ENCODE measurements at regions not wholly inside any gene's neighbourhood (a gene's known extent, or its start where the extent isn't known, plus 50 kb on each side); places are given as distances from the start of the nearest gene placed in this dataset.

DNA sequence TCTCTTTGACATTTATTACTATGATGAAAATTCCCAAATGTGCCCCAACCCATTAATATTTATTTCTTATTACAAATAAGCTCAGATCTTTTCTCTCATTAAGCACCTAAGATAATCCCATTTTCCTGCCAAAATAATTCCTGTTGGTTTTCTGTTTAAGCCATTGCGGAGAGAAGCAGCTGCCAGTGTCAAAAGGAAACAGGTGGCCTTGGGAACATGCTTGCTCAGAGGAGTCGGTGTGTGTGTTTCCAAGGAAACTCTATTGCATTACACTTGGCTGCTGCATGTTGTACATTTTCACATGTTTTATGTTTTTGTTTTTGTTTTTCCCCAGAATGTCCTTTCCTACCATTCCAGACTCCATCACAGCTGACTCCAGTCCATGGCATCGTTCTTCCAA is 56.4 kb downstream of the CD24 start:
- H3K4me1 Mint-ChIP-seq: no peaks in the 10 kb centered on the region
- H3K9me3 Mint-ChIP-seq: peaks cover 0 to 5% (median 0%) of the 10 kb centered on the region in 7 donors
- no peak for DNase-seq
- ATAC-seq (ENCODE audit: low read depth in 2 of 2): no peak
- H3K4me3 Mint-ChIP-seq: no peak overlapping the region
- H3K36me3 Mint-ChIP-seq: no peaks in the 10 kb centered on the region
- no peaks in the 10 kb centered on the region for H3K27me3 Mint-ChIP-seq
- no peak overlapping the region for H3K27ac Mint-ChIP-seq

DNA sequence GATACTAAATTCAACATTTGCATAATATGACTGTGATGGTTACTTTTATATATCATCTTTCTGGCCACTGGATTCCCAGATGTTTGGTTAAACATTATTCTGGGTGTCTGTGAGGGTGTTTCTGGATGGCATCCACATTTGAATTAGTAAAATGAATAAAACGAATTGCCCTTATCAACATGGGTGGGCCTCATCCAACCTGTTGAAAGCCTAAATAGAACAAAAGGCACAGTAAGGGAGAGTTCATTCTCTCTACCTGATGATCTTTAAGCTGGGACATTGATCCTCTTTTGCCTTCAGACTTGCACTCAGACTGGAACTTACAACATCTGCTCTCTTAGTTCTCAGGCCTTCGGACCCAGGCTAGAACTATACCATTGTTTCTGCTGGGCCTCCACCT is 57.6 kb downstream of the CD24 start:
- no peak overlapping the region for H3K27ac Mint-ChIP-seq
- no peaks in the 10 kb centered on the region for H3K27me3 Mint-ChIP-seq
- DNase-seq (no peak), ATAC-seq (ENCODE audit: low read depth in 2 of 2) (no peak)
- H3K4me3 Mint-ChIP-seq: no peak overlapping the region
- H3K4me1 Mint-ChIP-seq: no peaks in the 10 kb centered on the region
- peaks cover 0 to 5% (median 0%) of the 10 kb centered on the region in 7 donors for H3K9me3 Mint-ChIP-seq
- no peaks in the 10 kb centered on the region for H3K36me3 Mint-ChIP-seq

DNA sequence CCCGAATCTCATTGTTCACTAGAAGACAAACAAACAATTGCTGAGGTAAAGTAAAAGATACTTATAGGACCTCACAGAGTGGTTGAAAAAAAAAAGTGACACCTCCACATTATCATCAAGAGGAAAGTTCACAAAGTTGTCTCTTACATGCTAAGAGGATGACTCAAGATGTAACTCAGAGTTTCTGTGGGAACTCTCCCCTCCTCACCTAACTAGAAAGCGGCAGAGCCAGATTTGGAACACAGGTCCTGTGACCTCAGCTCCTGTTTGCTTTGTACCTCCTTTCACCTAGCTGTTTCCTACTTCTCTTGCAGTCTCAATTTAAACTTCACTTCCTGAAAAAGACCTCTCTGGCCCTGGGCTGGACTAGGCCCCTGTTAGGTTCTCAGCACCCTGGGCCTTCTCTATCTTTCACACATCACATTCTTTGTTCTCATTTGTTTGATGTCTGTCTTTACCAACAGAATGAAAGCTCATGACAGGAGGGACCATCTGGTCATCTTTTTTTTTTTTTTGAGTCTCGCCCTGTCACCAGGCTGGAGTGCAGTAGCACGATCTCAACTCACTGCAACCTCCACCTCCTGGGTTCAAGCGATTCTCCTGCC is 60.8 kb downstream of the CD24 start:
- Mint-ChIP-seq H3K27me3 (no peaks in the 10 kb centered on the region), H3K36me3 (peaks cover 0 to 10% of the 10 kb centered on the region in 2 donors), H3K4me1 (peaks cover 3 to 7% (median 5%) of the 10 kb centered on the region in 3 donors), H3K4me3 (no peak overlapping the region), H3K9me3 (peaks cover 0 to 8% (median 6%) of the 10 kb centered on the region in 7 donors), H3K27ac (peak overlapping the region in 1 of 6 donors; percentile 28)
- ATAC-seq (ENCODE audit: low read depth in 2 of 2) (no peak), DNase-seq (no peak)

DNA sequence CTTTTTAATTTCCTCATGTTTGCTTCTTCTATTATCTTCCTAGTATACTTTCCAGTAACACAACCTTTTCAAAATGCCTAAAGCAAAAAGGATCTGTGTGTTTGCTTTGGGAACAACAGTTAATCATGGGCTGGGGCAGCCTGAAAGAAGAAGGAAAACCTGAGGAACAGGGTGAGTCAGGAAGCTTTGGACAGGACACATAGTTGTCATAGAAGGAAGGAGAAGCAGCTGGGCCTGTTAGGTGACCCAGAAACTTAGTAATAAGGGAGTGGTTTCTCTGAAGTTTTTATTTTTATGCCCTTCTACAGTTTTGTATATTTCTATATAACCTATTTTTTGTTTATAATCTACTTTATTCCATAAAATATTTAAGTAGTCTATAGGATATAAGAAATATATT is 61.4 kb downstream of the CD24 start:
- H3K27me3 Mint-ChIP-seq: no peaks in the 10 kb centered on the region
- H3K4me3 Mint-ChIP-seq: no peak overlapping the region
- peaks cover 0 to 8% (median 6%) of the 10 kb centered on the region in 7 donors for H3K9me3 Mint-ChIP-seq
- DNase-seq (no peak), ATAC-seq (ENCODE audit: low read depth in 2 of 2) (no peak)
- no peak overlapping the region for H3K27ac Mint-ChIP-seq
- peaks cover 3 to 7% (median 5%) of the 10 kb centered on the region in 3 donors for H3K4me1 Mint-ChIP-seq
- H3K36me3 Mint-ChIP-seq: peaks cover 0 to 10% of the 10 kb centered on the region in 2 donors

DNA sequence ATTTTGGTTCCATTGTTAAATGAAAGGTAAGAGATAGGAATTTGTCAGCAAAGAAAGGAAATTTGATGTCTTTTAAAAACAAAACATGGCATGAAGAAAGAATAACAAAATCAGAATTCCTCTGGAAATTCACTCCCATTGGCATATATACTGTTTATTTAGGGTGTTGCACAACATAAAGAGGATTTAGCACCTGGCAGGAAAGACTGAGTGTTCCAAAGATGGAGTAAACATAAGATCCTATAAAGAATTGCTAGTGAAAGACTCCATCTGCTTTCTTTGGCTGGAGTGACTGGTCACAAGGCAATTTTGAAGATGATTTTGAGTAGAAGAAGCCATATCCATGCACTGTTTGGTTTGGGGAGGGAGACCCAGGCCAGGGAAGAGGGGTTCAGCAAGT is 62.4 kb downstream of the CD24 start:
- DNase-seq: no peak
- ATAC-seq (ENCODE audit: low read depth in 2 of 2): no peak
- Mint-ChIP-seq H3K4me1 (peaks cover 3 to 7% (median 5%) of the 10 kb centered on the region in 3 donors), H3K27ac (no peak overlapping the region), H3K27me3 (no peaks in the 10 kb centered on the region), H3K4me3 (no peak overlapping the region), H3K9me3 (peaks cover 0 to 8% (median 6%) of the 10 kb centered on the region in 7 donors), H3K36me3 (peaks cover 0 to 10% of the 10 kb centered on the region in 2 donors)

DNA sequence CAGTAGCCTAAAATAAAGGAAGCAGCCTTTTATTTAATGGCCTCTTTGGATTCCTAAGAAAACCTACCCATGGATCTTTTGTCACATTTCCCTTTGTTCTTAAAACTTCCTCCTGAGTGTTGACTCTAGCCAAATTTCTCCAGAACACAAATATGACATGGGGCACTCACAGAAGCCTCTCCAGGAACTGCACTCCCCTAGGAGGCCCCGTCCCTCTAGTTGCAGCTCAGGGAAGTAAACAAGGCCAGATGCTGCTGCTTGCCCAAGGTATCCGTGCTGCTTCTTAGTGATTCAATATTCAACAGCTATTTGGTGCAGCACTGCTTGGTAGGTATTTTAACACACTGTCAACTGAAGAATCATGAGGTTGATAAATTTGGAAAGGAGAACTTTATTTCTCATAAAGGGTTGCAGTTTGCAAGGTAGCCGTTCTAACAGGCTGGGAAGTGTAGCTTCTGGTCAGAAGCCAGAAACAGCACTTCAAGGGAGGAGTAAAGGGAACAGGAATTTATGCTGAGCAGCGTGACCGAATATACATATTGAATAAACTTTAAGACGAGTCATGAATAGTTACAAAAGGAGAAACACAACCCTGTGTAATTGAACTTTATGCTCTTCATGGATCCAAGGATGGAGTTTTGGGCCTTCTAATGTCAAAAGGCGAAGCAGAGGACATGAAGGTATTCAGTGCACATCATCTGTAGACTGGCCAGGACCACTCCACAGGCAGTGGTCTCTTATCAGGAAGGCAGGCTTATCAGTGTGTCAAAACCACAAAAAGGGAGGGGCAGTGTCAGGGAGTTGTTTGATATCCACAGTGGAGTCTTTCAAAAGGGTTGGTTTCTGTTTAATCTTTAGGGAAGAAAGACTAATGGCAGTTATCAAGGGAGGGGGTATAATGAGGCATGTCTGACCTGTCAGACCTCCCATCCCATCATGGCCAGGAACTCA is 63.3 kb downstream of the CD24 start:
- Mint-ChIP-seq H3K27ac (peak overlapping the region in 2 of 6 donors; percentile 76 to 78), H3K36me3 (peaks cover 0 to 10% of the 10 kb centered on the region in 2 donors), H3K9me3 (peaks cover 0 to 8% (median 6%) of the 10 kb centered on the region in 7 donors), H3K4me3 (no peak overlapping the region), H3K4me1 (peaks cover 3 to 7% (median 5%) of the 10 kb centered on the region in 3 donors), H3K27me3 (no peaks in the 10 kb centered on the region)
- no peak for ATAC-seq (ENCODE audit: low read depth in 2 of 2)
- no peak for DNase-seq

DNA sequence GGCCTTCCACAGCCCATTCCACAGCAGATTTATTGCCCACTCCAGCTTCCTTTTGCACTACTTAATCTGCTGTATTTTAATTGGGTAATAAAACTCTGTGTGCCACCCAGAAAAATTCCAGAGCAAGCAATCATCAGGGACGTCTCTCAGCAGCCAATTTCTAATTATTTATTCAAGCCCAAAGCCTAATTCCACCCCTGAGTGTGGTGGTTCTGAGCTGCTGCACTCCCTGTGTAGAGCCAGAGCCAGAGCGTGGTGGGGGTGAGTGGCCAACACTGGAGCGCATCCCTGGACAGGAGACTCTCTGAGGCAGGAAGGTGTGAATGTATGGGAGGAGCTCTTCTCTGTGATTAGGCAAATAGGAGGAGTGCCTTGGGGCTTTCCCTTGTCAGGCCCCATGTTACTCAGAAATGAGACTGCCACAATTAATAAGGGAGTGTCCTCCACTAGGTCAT is 66.1 kb downstream of the CD24 start:
- ATAC-seq (ENCODE audit: low read depth in 2 of 2) (no peak), DNase-seq (no peak)
- H3K4me3 Mint-ChIP-seq: no peak overlapping the region
- peak overlapping the region in 1 of 6 donors; percentile 60 for H3K27ac Mint-ChIP-seq
- peaks cover 3 to 7% (median 5%) of the 10 kb centered on the region in 3 donors for H3K4me1 Mint-ChIP-seq
- H3K9me3 Mint-ChIP-seq: peaks cover 0 to 7% (median 5%) of the 10 kb centered on the region in 7 donors
- no peaks in the 10 kb centered on the region for H3K27me3 Mint-ChIP-seq
- peaks cover 0 to 10% of the 10 kb centered on the region in 2 donors for H3K36me3 Mint-ChIP-seq

DNA sequence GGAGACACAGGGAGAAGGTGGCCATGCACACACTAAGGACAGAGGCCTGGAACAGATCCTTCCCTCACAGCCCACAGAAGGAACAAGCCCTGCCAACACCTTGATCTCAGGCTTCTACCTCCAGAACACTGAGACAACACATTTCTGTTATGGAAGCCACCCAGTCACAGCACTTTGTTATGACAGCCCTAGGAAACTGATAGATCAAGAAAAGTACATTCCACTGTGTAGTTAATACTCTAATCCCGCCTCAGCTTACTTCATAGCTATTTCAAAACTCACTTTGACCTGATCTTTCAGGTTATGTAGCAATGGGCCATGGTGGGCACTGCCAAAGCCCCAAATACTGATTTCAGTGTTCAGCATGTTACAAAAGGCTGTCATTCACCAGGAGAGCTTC is 66.8 kb downstream of the CD24 start:
- H3K36me3 Mint-ChIP-seq: peaks cover 0 to 14% of the 10 kb centered on the region in 2 donors
- H3K27ac Mint-ChIP-seq: no peak overlapping the region
- H3K4me1 Mint-ChIP-seq: peaks cover 3 to 7% (median 5%) of the 10 kb centered on the region in 3 donors
- H3K9me3 Mint-ChIP-seq: peaks cover under 1 to 7% (median 5%) of the 10 kb centered on the region in 7 donors
- H3K4me3 Mint-ChIP-seq: no peak overlapping the region
- DNase-seq (no peak), ATAC-seq (ENCODE audit: low read depth in 2 of 2) (no peak)
- H3K27me3 Mint-ChIP-seq: no peaks in the 10 kb centered on the region

DNA sequence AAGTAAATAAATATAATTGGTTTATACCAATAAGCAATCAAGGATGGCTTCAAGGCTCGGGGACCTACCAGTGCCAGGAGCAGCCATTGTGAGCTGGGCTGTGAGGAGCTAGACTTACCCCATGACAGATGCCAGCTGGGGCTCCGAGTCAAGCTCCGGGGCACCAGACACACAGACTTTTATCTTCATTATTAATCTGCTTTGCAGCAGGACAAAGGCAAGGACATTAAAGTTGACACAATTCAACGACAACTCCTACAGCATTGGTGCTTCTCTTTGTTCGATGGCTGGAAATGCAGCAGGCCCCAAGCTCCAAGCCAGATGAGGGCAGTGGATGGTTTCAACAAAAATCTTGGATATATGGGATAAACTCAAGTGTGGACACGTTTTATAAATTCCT is 68.3 kb downstream of the CD24 start:
- ATAC-seq (ENCODE audit: low read depth in 2 of 2): no peak
- DNase-seq: no peak
- Mint-ChIP-seq H3K4me1 (peaks cover 0 to 2% (median under 1%) of the 10 kb centered on the region in 3 donors), H3K27ac (no peak overlapping the region), H3K36me3 (peaks cover 0 to 14% of the 10 kb centered on the region in 2 donors), H3K27me3 (no peaks in the 10 kb centered on the region), H3K9me3 (peaks cover 3 to 10% (median 7%) of the 10 kb centered on the region in 7 donors), H3K4me3 (no peak overlapping the region)

DNA sequence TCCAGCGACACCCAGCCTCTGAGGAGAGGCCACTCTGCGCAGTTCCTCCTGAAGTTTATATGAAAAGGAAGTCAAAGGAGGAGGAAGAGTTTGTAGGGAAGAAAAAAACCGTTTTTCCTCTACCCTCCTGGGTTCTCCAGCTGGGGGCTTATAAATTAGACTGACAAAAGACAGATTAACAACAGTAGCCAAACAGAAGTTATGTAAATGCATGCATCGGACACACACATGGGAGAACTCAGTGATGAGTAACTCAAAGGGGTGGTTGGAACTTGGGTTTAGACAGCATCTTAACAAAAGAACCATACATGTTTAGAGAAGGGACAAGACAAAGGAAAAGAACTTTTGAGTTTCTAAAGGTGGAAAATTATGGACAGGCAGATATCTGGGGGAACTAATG is 71.2 kb downstream of the CD24 start:
- H3K27ac Mint-ChIP-seq: no peak overlapping the region
- peaks cover 0 to 19% of the 10 kb centered on the region in 2 donors for H3K36me3 Mint-ChIP-seq
- DNase-seq (no peak), ATAC-seq (ENCODE audit: low read depth in 2 of 2) (no peak)
- no peaks in the 10 kb centered on the region for H3K27me3 Mint-ChIP-seq
- no peak overlapping the region for H3K4me3 Mint-ChIP-seq
- H3K4me1 Mint-ChIP-seq: no peaks in the 10 kb centered on the region
- H3K9me3 Mint-ChIP-seq: peaks cover 6 to 19% (median 14%) of the 10 kb centered on the region in 7 donors

DNA sequence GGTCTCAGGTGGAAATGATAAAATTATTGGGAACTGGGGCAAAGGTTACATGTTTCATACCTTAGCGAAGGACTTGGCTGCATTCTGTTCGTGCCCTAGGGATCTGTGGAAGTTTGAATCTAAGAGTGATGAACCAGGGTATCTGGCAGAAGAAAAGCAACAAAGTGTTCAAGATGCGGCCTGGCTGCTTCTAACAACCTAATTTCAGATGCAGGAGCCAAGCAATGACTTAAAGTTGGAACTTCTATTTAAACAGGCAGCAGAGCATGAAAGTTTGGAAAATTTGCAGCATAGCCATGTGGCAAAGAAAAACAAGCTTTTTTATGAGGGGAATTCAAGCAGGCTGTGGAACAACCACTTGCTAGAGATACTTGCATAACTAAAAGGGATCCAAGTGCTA is 73.5 kb downstream of the CD24 start:
- DNase-seq (no peak), ATAC-seq (ENCODE audit: low read depth in 2 of 2) (no peak)
- Mint-ChIP-seq H3K27ac (peak overlapping the region in 2 of 6 donors; percentile 23 to 47), H3K4me1 (no peaks in the 10 kb centered on the region), H3K9me3 (peaks cover 6 to 19% (median 14%) of the 10 kb centered on the region in 7 donors), H3K27me3 (no peaks in the 10 kb centered on the region), H3K4me3 (no peak overlapping the region), H3K36me3 (peaks cover 0 to 19% of the 10 kb centered on the region in 2 donors)

DNA sequence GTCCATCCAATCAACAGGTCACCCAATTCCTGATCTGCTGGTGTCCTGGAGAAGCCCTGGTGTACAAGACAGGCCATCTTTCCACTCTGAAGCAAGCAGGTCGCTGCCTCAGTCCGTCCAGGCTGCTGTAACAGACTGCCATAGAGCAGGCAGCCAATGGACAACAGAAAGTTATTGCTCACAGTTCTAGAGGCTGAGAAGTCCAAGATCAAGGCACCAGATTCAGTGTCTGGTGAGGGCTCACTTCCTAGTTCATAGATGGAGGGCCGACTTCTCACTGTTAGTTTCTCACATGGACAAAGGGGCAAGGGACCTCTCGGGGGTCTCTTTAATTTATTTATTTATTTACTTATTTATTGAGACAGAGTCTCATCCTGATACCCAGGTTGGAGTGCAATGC is 74.8 kb downstream of the CD24 start:
- Mint-ChIP-seq H3K4me1 (no peaks in the 10 kb centered on the region), H3K27me3 (no peaks in the 10 kb centered on the region), H3K36me3 (peaks cover 0 to 19% of the 10 kb centered on the region in 2 donors), H3K9me3 (peaks cover 6 to 19% (median 14%) of the 10 kb centered on the region in 7 donors), H3K4me3 (no peak overlapping the region), H3K27ac (peak overlapping the region in 1 of 6 donors; percentile 8)
- ATAC-seq (ENCODE audit: low read depth in 2 of 2) (no peak), DNase-seq (no peak)

DNA sequence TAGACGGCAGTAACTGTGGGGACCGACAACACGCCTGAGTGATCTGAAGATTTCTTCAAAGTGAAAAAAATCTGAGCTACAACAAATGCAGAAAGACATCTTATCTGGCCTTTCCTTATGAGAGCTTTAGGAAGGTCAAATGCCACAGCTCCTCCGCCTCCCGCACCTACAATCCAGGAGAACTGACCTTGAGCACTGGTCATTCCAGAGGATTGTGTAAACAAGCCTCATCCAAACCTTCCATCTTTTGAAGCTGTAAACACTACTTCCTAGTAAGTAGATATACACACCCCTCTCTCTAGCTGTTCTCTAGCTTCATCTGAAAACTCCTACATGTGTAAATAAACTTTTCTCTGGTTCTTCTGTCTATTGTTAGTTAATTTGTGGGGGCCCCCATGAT is 76.9 kb downstream of the CD24 start:
- H3K4me1 Mint-ChIP-seq: no peaks in the 10 kb centered on the region
- no peak overlapping the region for H3K27ac Mint-ChIP-seq
- H3K9me3 Mint-ChIP-seq: peaks cover 6 to 16% (median 12%) of the 10 kb centered on the region in 7 donors
- H3K4me3 Mint-ChIP-seq: no peak overlapping the region
- H3K36me3 Mint-ChIP-seq: peaks cover 0 to 13% of the 10 kb centered on the region in 2 donors
- H3K27me3 Mint-ChIP-seq: no peaks in the 10 kb centered on the region
- ATAC-seq (ENCODE audit: low read depth in 2 of 2) (no peak), DNase-seq (no peak)

DNA sequence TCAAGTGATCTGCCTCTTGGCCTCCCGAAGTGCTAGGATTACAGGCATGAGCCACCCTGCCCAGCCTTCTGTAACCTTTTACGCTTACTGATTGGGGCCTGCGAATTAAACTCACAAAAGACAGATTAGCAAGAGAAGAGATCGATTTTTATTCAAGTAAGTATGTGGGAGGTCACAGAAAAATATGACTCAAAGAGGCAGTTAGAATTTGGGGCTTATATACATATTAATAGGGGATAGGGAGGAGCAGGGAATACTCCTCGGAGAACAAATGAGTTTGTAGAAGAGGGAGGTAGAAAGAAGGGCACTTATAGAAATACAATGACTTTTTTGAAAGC is 78.9 kb downstream of the CD24 start:
- Mint-ChIP-seq H3K9me3 (peaks cover 1 to 6% (median 2%) of the 10 kb centered on the region in 7 donors), H3K27ac (peak overlapping the region in 1 of 6 donors; percentile 47), H3K4me1 (no peaks in the 10 kb centered on the region), H3K36me3 (peaks cover 0 to 3% of the 10 kb centered on the region in 2 donors), H3K4me3 (no peak overlapping the region), H3K27me3 (no peaks in the 10 kb centered on the region)
- ATAC-seq (ENCODE audit: low read depth in 2 of 2): no peak
- DNase-seq: no peak

Data from naive B cell (primary cell).